HK-2 (cell line): ENCODE measurements at regions not wholly inside any gene's neighbourhood (a gene's known extent, or its start where the extent isn't known, plus 50 kb on each side); places are given as distances from the start of the nearest gene placed in this dataset.
A peak's percentile ranks its signal among the peaks of the same experiment; 100 is the strongest.
"Not testable (repeated sequence)": the region's sequence is repeated elsewhere in the genome, so short reads cannot be mapped to it uniquely, and the experiment has no call there.

ENCODE experiments used
- DNase-seq: peaks from one replicate; pipeline ENCODE4 v3.0.0-alpha.2; 2018; ENCODE audit not compliant: unreplicated experiment

- no peak for DNase-seq
These were observed 50.4 kb upstream of the RNF32 start for GRCh38 chr7:156590212-156590611.

GRCh38 chr7:156589808-156590207 lies 50.8 kb upstream of the RNF32 start:
- no peak for DNase-seq

DNA sequence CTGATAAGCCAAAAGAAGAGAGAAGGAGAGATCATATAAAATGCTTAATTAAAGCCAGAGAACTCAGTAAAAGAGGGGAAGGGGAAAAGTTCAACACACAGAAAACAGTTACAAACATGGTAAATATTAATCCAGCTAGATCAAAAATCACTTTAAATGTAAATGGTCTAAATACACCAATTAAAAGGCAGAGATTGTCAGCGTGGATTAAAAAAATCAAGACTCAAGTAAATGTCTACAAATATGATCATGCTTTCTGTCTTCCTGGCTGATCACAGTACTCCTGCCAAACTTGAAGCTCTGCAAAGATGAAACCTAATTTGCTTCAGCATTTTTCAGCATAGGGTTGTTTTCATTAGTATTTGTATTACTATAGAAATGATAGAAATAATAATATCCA lies 54.6 kb upstream of the RNF32 start:
- DNase-seq, result no peak

GRCh38 chr7:156585025-156585648 lies 55.4 kb upstream of the RNF32 start:
- DNase-seq, result no peak

DNA sequence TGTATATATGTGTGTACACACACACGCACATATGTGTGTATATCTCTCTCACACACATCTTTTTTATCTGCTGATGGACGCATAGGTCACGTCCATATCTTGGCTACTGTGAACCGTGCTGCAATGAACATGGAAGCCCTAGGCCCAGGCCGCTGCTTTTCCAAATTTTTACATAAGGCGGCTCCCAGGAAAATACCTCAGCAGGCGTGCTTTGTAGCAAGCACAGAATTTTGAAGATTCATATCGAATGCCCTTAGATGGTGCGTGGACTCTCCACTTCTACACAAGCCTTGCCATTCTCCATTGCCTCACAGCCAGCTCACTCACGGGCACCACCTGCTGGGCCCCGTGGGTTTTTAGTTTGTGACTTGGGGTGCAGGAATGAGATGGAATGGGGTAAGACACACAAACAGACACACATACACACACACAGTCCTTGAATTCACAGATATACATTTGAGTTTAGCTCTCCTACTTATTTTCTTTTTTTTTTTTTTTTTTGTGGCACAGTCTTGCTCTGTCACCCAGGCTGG lies 57.9 kb upstream of the RNF32 start:
- DNase-seq, result no peak

DNA sequence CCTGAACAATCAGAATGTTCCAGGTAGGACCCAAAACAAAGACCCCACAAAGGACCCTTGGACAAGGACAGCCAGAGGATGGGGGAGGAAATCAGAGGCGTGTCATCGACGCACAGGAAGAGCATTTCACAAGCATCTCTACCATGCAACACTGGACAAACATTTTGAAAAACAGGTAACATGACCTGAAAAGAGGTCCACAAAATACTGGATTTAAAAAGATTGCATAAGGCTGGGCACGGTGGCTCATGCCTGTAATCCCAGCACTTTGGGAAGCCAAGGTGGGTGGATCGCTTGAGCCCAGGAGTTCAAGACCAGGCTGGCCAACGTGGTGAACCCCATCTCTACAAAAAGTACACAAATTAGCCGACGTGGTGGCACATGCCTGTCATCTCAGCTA lies 60.5 kb upstream of the RNF32 start:
- DNase-seq, result no peak

DNA sequence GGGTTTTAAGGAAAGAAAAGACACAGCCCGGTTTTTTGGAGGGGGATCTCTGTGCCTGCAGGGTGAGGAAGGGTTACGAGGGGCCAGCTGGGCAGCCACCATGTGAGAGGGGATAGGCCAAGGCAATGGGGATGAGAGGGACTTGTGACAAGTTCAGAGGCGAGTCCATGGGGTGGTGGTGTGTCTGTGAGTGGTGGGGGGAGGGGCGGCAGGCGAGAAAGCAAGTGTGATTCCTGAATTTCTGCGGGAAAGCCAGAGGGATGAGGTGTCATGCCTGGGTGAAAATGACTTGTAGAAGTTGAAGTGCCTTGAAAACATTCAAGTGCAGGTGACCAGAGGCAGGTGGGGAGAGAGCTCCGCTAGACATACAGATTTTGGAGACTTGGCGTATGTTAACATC lies 61.0 kb upstream of the RNF32 start:
- no peak for DNase-seq

- no peak for DNase-seq
These were observed 61.6 kb upstream of the RNF32 start for GRCh38 chr7:156578978-156579430.

DNA sequence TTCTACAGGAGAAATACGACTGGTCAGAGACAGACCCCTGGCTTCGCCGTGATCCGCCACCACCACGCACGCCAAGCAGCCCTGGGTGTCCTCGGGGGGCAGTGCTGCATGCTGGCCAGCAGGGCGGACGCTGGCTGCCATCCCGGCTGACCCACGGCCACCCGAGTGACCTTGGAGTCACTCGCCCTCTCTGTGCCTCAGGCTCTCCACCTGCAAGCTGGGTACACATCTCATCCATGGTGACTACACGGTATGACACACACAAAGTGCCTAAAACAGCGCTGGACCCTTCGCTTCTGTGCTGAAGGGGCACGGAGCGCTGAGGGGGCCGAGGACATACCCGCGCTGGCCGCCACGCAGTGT lies 62.0 kb upstream of the RNF32 start:
- no peak for DNase-seq

DNA sequence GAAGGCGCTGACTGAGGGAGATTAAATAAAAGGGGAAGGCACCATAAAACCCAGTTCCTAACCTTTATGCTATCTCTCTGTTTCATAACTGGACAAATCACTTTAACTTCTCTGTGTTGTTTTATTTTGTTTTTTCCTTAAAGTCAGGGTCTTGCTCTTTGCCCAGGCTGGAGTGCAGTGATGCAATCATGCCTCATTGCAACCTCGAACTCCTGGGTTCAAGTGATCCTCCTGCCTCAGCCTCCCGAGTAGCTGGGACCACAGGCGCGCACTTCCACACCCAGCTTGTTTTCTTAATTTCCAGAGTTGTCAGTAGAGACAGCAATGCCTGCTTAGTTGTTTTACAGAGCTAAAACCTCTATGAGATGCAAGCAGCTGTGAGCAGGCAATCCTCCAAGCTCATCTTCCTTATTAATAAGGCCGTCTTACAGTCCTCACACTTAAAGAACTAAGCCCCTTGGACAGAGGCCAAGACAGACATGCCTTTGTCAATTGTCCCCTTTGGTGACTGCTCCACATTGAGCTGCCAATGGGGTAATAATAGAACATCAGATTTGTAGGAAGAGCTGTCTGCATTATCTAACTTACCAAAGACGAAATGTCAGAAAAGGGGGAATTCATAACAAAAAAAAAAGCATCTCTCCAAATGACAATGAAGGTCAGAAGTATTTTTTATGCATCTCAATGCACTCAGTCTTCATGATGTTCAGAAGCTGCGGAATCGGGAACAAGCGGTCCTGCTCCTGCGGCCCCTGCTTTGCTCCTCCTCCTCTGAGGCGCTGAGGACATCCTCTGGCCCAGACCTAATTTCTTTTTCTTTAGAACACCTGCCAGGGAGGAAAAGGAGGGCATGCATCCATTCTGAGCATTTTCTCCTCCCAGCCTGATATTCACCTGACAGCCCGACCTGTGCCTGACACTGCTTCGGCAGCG lies 62.7 kb upstream of the RNF32 start:
- no peak for DNase-seq

- no peak for DNase-seq
These were observed 64.1 kb upstream of the RNF32 start for GRCh38 chr7:156576216-156577058.

- no peak for DNase-seq
These were observed 72.3 kb upstream of the RNF32 start for GRCh38 chr7:156568258-156568657.

DNA sequence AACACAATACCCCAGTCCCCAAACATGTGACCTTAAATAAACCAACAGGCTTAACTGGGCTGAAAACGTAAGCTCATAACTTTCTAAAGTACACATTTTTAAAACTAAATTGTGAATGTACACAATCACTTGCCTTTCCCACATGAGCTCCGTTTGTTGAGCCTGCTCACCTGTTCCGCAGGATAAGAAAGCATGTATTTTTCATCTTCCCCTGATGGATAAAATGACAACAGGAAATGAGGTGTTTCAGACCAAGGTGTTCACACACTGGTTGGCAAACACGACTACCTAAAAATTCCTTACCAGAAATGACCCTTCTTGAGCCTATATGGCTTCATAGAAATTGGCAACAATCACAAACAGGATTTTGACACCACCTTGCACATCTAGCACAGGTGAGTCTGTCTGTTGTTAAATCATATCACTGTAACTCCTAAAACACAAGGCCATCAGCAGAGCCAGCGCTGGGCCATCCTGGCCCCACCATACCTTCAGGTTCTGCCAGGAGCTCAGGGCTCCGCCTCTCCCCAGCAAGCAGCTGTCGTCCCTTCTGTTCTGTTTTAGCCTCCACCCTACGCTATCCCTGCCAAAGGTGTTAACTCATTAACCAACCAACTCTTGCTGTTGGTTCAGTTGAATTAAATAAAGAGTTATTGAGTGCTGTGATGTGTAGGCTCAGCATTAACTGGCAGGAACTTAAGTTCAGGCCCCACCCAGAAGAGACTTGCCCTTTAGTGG lies 73.6 kb upstream of the RNF32 start:
- DNase-seq, result no peak

- not testable (repeated sequence) for DNase-seq
These were observed 75.6 kb upstream of the RNF32 start for GRCh38 chr7:156565002-156565401.

DNA sequence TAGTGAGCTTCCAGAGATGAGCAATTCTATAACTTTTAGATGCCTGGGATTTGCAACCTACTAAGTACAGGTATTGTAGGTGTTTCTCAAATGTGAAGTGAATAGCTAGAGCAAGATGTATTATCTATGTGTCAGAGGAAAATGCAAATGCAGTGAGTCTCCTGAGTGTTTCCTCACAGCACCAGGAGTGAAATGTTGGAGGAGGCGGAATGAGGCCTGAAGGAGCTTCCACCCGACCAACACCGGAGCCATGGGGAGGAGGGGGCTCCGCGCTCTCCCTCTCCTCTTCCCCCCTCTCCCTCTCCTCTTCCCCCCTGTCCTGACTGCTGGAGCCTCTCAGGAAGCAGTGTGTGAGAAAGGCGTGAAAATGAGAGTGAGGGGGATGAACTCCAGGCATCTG lies 79.9 kb upstream of the RNF32 start:
- DNase-seq, result no peak

GRCh38 chr7:156560075-156560474 lies 80.5 kb upstream of the RNF32 start:
- no peak for DNase-seq

DNA sequence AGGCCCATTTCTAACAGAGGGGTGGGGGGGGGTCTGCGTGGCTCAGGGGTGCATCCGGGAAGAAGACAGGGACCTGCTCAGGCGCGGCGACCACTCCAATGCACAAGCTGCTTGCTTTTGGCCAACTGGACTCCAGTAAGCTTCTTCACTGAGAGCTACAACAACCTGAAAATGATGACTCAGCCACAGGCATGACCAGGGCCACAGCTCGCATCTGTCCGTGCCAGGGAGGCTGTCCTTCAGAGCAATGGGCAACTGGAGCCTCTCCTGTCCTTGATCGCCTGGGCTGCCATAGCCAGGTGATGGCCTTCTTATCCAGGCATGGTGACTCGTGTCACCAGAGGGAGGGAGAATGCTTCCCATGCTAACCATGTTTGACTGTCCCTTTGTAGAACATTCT lies 81.6 kb upstream of the RNF32 start:
- peak; percentile 40 for DNase-seq

GRCh38 chr7:156558198-156558597 lies 82.4 kb upstream of the RNF32 start:
- DNase-seq, result peak; percentile 85

DNA sequence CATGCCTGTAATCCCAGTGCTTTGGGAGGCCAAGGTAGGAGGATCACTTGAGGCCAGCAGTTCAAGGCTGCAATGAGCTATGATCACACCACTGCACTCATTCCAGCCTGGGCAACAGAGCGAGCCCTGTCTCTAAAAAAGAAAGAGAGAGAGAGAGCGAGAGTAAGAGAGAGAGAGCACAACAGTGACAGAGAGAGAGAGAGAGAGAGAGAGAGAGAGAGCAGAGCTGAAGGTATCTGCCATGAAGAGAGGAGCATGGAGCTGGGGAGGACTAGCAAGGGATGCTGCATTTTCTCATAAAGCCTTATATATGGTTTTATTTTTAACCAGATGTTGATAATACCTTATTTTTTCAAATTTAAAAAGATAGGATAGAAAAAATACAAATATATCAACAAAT lies 84.5 kb upstream of the RNF32 start:
- no peak for DNase-seq

- DNase-seq, result no peak
These were observed 86.1 kb upstream of the RNF32 start for GRCh38 chr7:156554488-156554887.

GRCh38 chr7:156549636-156550035 lies 90.9 kb upstream of the RNF32 start:
- no peak for DNase-seq
